Panc1 (cell line): ENCODE measurements at regions not wholly inside any gene's neighbourhood (a gene's known extent, or its start where the extent isn't known, plus 50 kb on each side); places are given as distances from the start of the nearest gene placed in this dataset.

Experiments
- ATAC-seq: fragments of 200-7000 bp; cut with Tn5 transposase; 2 replicates; pipeline ENCODE4 v1.9.1; 2020; ENCODE audit warnings: mild to moderate bottlenecking, moderate library complexity
- BruUV-seq: library from RNA; stranded (reverse); fragments of 400-500 nt; replicated peaks from 2 replicates; lab custom pipeline; 2021; lab: Mats Ljungman, UMichigan
- CTCF ChIA-PET: fragments of 300-600 bp; sonication (Branson Sonifier 250); formaldehyde crosslinking; loops from one replicate; lab custom pipeline; 2022; ENCODE audit warnings: antibody characterized with exemption; lab: Charles Lee
- POLR2A ChIA-PET: fragments of 300-600 bp; sonication (Branson Sonifier 250); formaldehyde crosslinking; loops from one replicate; lab custom pipeline; 2022; ENCODE audit warnings: antibody characterized with exemption; lab: Charles Lee
- DNase-seq: peaks from one replicate; pipeline ENCODE4 v3.0.0-alpha.2; 2010; ENCODE audit warnings: low read depth, low spot score
- H3K27ac ChIP-seq: 2 replicates; pipeline ENCODE4 v1.5.1; 2011; ENCODE audit warnings: mild to moderate bottlenecking, low read length, inconsistent platforms
- H3K27me3 ChIP-seq: fragments of 200-500 bp; sonication (Bioruptor generic); 2 replicates; pipeline ENCODE4 v1.6.0; 2014; ENCODE audit warnings: low read length, inconsistent platforms; ENCODE audit not compliant: control insufficient read depth, insufficient read depth
- H3K36me3 ChIP-seq: fragments of 200-500 bp; sonication (Bioruptor generic); 2 replicates; pipeline ENCODE4 v1.5.1; 2014; ENCODE audit warnings: inconsistent platforms, mild to moderate bottlenecking, low read length, moderate library complexity; ENCODE audit not compliant: control insufficient read depth, insufficient read depth
- H3K4me1 ChIP-seq: 2 replicates; pipeline ENCODE4 v1.5.1; 2011; ENCODE audit warnings: inconsistent platforms, mild to moderate bottlenecking, low read length, moderate library complexity; ENCODE audit not compliant: control insufficient read depth, insufficient read depth
- H3K4me3 ChIP-seq, 2 experiments: 2 replicates each; pipeline ENCODE4 v1.5.1; 2011 to 2012; ENCODE audit warnings: low read depth in 2 of 2, low read length in 2 of 2, mild to moderate bottlenecking in 2 of 2, inconsistent platforms in 1 of 2, moderate library complexity in 1 of 2
- H3K9me3 ChIP-seq: fragments of 200-500 bp; sonication (Bioruptor generic); 2 replicates; pipeline ENCODE4 v1.5.1; 2014; ENCODE audit warnings: low read depth, mild to moderate bottlenecking, inconsistent platforms, low read length, moderate library complexity; ENCODE audit not compliant: control insufficient read depth, insufficient read depth
- CTCF ChIP-seq: fragments of 450-650 bp; IDR thresholded peaks from 2 replicates; pipeline ENCODE4 v1.5.1; 2017; ENCODE audit warnings: mild to moderate bottlenecking
- POLR2AphosphoS5 ChIP-seq: IDR thresholded peaks from 2 replicates; pipeline ENCODE4 v1.6.1; 2012; ENCODE audit warnings: mild to moderate bottlenecking, low read depth, low read length, moderate library complexity
- SIN3A ChIP-seq: IDR thresholded peaks from 2 replicates; pipeline ENCODE4 v1.6.1; 2012; ENCODE audit warnings: low read depth, mild to moderate bottlenecking, low read length, moderate library complexity, borderline replicate concordance; ENCODE audit not compliant: insufficient read depth
- TCF7L2 ChIP-seq: IDR thresholded peaks from 2 replicates; pipeline ENCODE4 v1.6.1; 2011; ENCODE audit warnings: mild to moderate bottlenecking, low read depth, low read length, inconsistent platforms
- in situ Hi-C: cut with HindIII; loops from 2 replicates; pipeline ENCODE4 v1.10.0; 2016; ENCODE audit warnings: low sequenced_read_pairs, low pct_unique_long_range_greater_than_20kb
- intact Hi-C: fragments of 100-400 bp; cut with micrococcal nuclease; formaldehyde crosslinking; loops from one replicate; pipeline ENCODE4 v1.10.0; 2022; ENCODE audit not compliant: unreplicated experiment
- TF ChIP-seq, protein P1 (sequence below), 2 experiments: IDR thresholded peaks; 2 replicates each; pipeline ENCODE4 v1.6.1; 2011 to 2012; ENCODE audit warnings: low read depth in 2 of 2, control low read depth in 1 of 2, low read length in 1 of 2, mild to moderate bottlenecking in 1 of 2, moderate library complexity in 1 of 2; ENCODE audit not compliant: insufficient read depth in 1 of 2

- in situ Hi-C loops = no loop called here
- Histone ChIP-seq H3K36me3 (no peaks in the 10 kb centered on the region), H3K9me3 (no peaks in the 10 kb centered on the region), H3K4me1 (no peaks in the 10 kb centered on the region), H3K4me3 (no peak overlapping the region), H3K27me3 (no peaks in the 10 kb centered on the region), H3K27ac (no peak overlapping the region)
- ChIA-PET POLR2A (no interaction called here), CTCF (no interaction called here)
- no peak for ATAC-seq
- no TSS peak for BruUV-seq
- intact Hi-C loops = no loop called here
- no peak for TF ChIP-seq TCF7L2
- TF ChIP-seq POLR2AphosphoS5 = no peak
- TF ChIP-seq, protein P1, sequence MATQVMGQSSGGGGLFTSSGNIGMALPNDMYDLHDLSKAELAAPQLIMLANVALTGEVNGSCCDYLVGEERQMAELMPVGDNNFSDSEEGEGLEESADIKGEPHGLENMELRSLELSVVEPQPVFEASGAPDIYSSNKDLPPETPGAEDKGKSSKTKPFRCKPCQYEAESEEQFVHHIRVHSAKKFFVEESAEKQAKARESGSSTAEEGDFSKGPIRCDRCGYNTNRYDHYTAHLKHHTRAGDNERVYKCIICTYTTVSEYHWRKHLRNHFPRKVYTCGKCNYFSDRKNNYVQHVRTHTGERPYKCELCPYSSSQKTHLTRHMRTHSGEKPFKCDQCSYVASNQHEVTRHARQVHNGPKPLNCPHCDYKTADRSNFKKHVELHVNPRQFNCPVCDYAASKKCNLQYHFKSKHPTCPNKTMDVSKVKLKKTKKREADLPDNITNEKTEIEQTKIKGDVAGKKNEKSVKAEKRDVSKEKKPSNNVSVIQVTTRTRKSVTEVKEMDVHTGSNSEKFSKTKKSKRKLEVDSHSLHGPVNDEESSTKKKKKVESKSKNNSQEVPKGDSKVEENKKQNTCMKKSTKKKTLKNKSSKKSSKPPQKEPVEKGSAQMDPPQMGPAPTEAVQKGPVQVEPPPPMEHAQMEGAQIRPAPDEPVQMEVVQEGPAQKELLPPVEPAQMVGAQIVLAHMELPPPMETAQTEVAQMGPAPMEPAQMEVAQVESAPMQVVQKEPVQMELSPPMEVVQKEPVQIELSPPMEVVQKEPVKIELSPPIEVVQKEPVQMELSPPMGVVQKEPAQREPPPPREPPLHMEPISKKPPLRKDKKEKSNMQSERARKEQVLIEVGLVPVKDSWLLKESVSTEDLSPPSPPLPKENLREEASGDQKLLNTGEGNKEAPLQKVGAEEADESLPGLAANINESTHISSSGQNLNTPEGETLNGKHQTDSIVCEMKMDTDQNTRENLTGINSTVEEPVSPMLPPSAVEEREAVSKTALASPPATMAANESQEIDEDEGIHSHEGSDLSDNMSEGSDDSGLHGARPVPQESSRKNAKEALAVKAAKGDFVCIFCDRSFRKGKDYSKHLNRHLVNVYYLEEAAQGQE (IDR thresholded peaks at IDR 0.05; ENCODE audit: insufficient read depth in 1 of 2, low read depth in 2 of 2, low read length in 1 of 2) = no peak
- TF ChIP-seq SIN3A = no peak
- TF ChIP-seq CTCF = no peak
- DNase-seq = no peak
Measured at GRCh38 chrX:42499620-42500019, 278.3 kb downstream of the PPP1R2C start.

DNA sequence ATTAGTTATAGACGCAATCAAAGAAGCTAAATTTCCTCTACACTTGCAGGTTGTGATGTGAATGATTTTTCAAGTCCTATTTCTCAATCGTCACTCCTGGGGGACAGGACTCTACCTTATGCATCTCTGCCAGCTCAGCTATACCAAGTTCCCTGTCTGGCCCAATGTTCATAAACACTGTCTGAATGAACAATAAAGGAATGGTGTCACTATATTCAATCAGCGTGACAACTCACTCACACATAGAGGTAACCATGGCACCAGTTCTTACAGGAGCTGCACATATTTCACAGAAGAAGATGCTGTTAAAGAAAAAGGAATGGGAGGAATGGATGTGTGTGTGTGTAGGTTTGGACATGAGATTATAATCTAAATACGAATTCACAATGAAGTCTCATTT is 280.6 kb downstream of the PPP1R2C start:
- ATAC-seq = no peak
- TF ChIP-seq, protein P1 (IDR thresholded peaks at IDR 0.05; ENCODE audit: insufficient read depth in 1 of 2, low read depth in 2 of 2, low read length in 1 of 2) = no peak
- ChIA-PET POLR2A (no interaction called here), CTCF (no interaction called here)
- no peaks in the 10 kb centered on the region for H3K27me3 ChIP-seq
- no peak overlapping the region for H3K4me3 ChIP-seq
- H3K9me3 ChIP-seq = no peaks in the 10 kb centered on the region
- no peaks in the 10 kb centered on the region for H3K4me1 ChIP-seq
- no peak overlapping the region for H3K27ac ChIP-seq
- in situ Hi-C loops = no loop called here
- H3K36me3 ChIP-seq = no peaks in the 10 kb centered on the region
- intact Hi-C loops = no loop called here
- BruUV-seq = no TSS peak
- DNase-seq = no peak
